PC-9 (cell line): ENCODE measurements at regions not wholly inside any gene's neighbourhood (a gene's known extent, or its start where the extent isn't known, plus 50 kb on each side); places are given as distances from the start of the nearest gene placed in this dataset.

Source experiments
- BruUV-seq: library from RNA; stranded (reverse); fragments of 400-500 nt; replicated peaks from 2 replicates; lab custom pipeline; 2021; lab: Mats Ljungman, UMichigan
- CTCF ChIA-PET: fragments of 300-600 bp; sonication (Branson Sonifier 250); formaldehyde crosslinking; loops from one replicate; lab custom pipeline; 2022; ENCODE audit warnings: antibody characterized with exemption; lab: Charles Lee
- POLR2A ChIA-PET: fragments of 300-600 bp; sonication (Branson Sonifier 250); formaldehyde crosslinking; loops from one replicate; lab custom pipeline; 2022; ENCODE audit warnings: antibody characterized with exemption; ENCODE audit not compliant: unreplicated experiment; lab: Charles Lee
- DNase-seq, 2 experiments: peaks; one replicate each; pipeline versions ENCODE4 v3.0.0 to v3.0.0-alpha.2; 2015 to 2022; ENCODE audit warnings: mixed read lengths in 1 of 2
- H2AFZ ChIP-seq: fragments of 200-600 bp; sonication (generic); 2 replicates; pipeline ENCODE4 v1.8.1; 2017; ENCODE audit warnings: antibody characterized with exemption
- H3F3A ChIP-seq: fragments of 200-600 bp; sonication (generic); 2 replicates; pipeline ENCODE4 v1.8.1; 2017; ENCODE audit warnings: antibody characterized with exemption, mild to moderate bottlenecking, low read depth; ENCODE audit not compliant: insufficient read depth
- H3K27ac ChIP-seq: fragments of 200-600 bp; sonication (generic); 2 replicates; pipeline ENCODE4 v1.6.1; 2016; ENCODE audit warnings: mixed run types
- H3K27me3 ChIP-seq: fragments of 200-600 bp; sonication (generic); 2 replicates; pipeline ENCODE4 v1.6.1; 2016; ENCODE audit warnings: low read depth, mixed run types; ENCODE audit not compliant: insufficient read depth
- H3K36me3 ChIP-seq: fragments of 200-600 bp; sonication (generic); 2 replicates; pipeline ENCODE4 v1.6.1; 2016; ENCODE audit warnings: low read depth, mixed run types
- H3K4me1 ChIP-seq: fragments of 200-600 bp; sonication (generic); replicated peaks from 2 replicates; pipeline ENCODE4 v1.6.1; 2016; ENCODE audit warnings: mixed run types; ENCODE audit not compliant: insufficient read depth
- H3K4me2 ChIP-seq: fragments of 200-600 bp; sonication (generic); 2 replicates; pipeline ENCODE4 v1.6.1; 2017; ENCODE audit warnings: mixed run types
- H3K4me3 ChIP-seq: fragments of 200-600 bp; sonication (generic); 2 replicates; pipeline ENCODE4 v1.6.1; 2016; ENCODE audit warnings: mixed run types
- H3K79me2 ChIP-seq: fragments of 200-600 bp; sonication (generic); 2 replicates; pipeline ENCODE4 v1.6.1; 2017; ENCODE audit warnings: low read depth, mixed run types
- H3K9me2 ChIP-seq: fragments of 200-600 bp; sonication (generic); 2 replicates; pipeline ENCODE4 v1.8.1; 2017; ENCODE audit warnings: mild to moderate bottlenecking; ENCODE audit not compliant: insufficient read depth
- H3K9me3 ChIP-seq: fragments of 200-600 bp; sonication (generic); 2 replicates; pipeline ENCODE4 v1.8.1; 2016; ENCODE audit warnings: low read depth; ENCODE audit not compliant: insufficient read depth
- H4K20me1 ChIP-seq: fragments of 200-600 bp; sonication (generic); 2 replicates; pipeline ENCODE4 v1.8.1; 2017; ENCODE audit not compliant: insufficient read depth
- EZH2 ChIP-seq: fragments of 200-600 bp; sonication (generic); IDR thresholded peaks from 2 replicates; pipeline ENCODE4 v1.8.0; 2017; ENCODE audit warnings: antibody characterized with exemption, low read depth
- intact Hi-C: fragments of 100-400 bp; cut with micrococcal nuclease; formaldehyde crosslinking; loops from one replicate; pipeline ENCODE4 v1.10.0; 2022; ENCODE audit not compliant: unreplicated experiment
- TF ChIP-seq, protein P1 (sequence below): fragments of 200-600 bp; sonication (generic); conservative IDR thresholded peaks from 2 replicates; pipeline ENCODE4 v1.6.1; 2017; ENCODE audit warnings: mixed run types, antibody characterized with exemption, mild to moderate bottlenecking, moderate library complexity

GRCh38 chr1:185498207-185498606 is 181.2 kb upstream of the IVNS1ABP start:
- no peak for DNase-seq
- TF ChIP-seq, protein P1, sequence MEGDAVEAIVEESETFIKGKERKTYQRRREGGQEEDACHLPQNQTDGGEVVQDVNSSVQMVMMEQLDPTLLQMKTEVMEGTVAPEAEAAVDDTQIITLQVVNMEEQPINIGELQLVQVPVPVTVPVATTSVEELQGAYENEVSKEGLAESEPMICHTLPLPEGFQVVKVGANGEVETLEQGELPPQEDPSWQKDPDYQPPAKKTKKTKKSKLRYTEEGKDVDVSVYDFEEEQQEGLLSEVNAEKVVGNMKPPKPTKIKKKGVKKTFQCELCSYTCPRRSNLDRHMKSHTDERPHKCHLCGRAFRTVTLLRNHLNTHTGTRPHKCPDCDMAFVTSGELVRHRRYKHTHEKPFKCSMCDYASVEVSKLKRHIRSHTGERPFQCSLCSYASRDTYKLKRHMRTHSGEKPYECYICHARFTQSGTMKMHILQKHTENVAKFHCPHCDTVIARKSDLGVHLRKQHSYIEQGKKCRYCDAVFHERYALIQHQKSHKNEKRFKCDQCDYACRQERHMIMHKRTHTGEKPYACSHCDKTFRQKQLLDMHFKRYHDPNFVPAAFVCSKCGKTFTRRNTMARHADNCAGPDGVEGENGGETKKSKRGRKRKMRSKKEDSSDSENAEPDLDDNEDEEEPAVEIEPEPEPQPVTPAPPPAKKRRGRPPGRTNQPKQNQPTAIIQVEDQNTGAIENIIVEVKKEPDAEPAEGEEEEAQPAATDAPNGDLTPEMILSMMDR: no peak
- TF ChIP-seq EZH2: no peak
- Histone ChIP-seq H3F3A (no peaks in the 10 kb centered on the region), H3K4me2 (no peak overlapping the region), H3K9me2 (no peaks in the 10 kb centered on the region; the same call in 1 of the 2 replicates), H3K4me1 (no peaks in the 10 kb centered on the region), H3K27me3 (no peaks in the 10 kb centered on the region), H3K4me3 (no peak overlapping the region), H4K20me1 (no peaks in the 10 kb centered on the region), H3K79me2 (no peaks in the 10 kb centered on the region), H3K9me3 (no peaks in the 10 kb centered on the region), H3K27ac (no peak overlapping the region), H3K36me3 (no peaks in the 10 kb centered on the region), H2AFZ (no peak overlapping the region)
- POLR2A ChIA-PET: no interaction called here
- intact Hi-C loops: no loop called here
- CTCF ChIA-PET: no interaction called here
- no TSS peak for BruUV-seq

GRCh38 chr1:185497177-185497576 is 180.1 kb upstream of the IVNS1ABP start:
- Histone ChIP-seq H3K27me3 (no peaks in the 10 kb centered on the region), H3K79me2 (no peaks in the 10 kb centered on the region), H3K27ac (no peak overlapping the region), H3K9me3 (no peaks in the 10 kb centered on the region), H3K9me2 (no peaks in the 10 kb centered on the region; the same call in 1 of the 2 replicates), H3K4me3 (no peak overlapping the region), H3F3A (no peaks in the 10 kb centered on the region), H2AFZ (no peak overlapping the region), H3K4me2 (no peak overlapping the region), H4K20me1 (no peaks in the 10 kb centered on the region), H3K4me1 (no peaks in the 10 kb centered on the region), H3K36me3 (no peaks in the 10 kb centered on the region)
- no TSS peak for BruUV-seq
- intact Hi-C loops: no loop called here
- ChIA-PET CTCF (no interaction called here), POLR2A (no interaction called here)
- DNase-seq: no peak
- TF ChIP-seq, protein P1: no peak
- TF ChIP-seq EZH2: no peak

DNA sequence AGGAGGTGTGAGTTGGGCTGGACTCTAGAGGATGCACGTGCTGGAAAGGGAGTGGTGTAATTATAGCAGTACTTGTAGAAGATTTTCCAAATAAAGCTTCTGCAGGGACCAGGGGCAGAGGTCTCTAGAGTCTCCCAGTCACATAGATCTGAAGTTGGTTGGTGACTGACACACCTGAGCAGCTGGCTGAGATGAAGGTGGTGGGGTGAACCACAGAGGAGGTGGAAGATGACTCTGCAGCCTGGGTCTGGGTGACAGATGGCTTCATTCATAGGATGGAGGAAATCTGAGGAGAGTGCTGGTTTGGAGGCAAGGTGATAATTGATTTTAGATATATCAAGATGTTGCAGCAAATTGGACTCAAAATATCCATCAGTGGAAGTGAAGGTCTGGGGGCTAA is 178.9 kb upstream of the IVNS1ABP start:
- Histone ChIP-seq H3K27me3 (no peaks in the 10 kb centered on the region), H3K4me2 (no peak overlapping the region), H3K9me3 (no peaks in the 10 kb centered on the region), H3K9me2 (no peaks in the 10 kb centered on the region), H3K79me2 (no peaks in the 10 kb centered on the region), H2AFZ (no peak overlapping the region), H3F3A (no peaks in the 10 kb centered on the region), H3K27ac (no peak overlapping the region), H3K4me1 (no peaks in the 10 kb centered on the region), H4K20me1 (no peaks in the 10 kb centered on the region), H3K4me3 (no peak overlapping the region), H3K36me3 (no peaks in the 10 kb centered on the region)
- POLR2A ChIA-PET: no interaction called here
- DNase-seq: no peak
- CTCF ChIA-PET: no interaction called here
- intact Hi-C loops: no loop called here
- TF ChIP-seq, protein P1: no peak
- TF ChIP-seq EZH2: no peak
- no TSS peak for BruUV-seq
